Activated T-helper 2 cell treated with anti-CD3 and anti-CD28 coated beads, Interferon-gamma antibody, Interleukin-2, Interleukin-4, amounts not matched to agents 10 μg/mL and 5 μg/mL and 100 μg/mL, durations not matched to agents 14 hours and 24 hours and 36 hours (primary cell): ENCODE measurements at regions not wholly inside any gene's neighbourhood (a gene's known extent, or its start where the extent isn't known, plus 50 kb on each side); places are given as distances from the start of the nearest gene placed in this dataset.

Experiments
- DNase-seq: peaks from one replicate; pipeline ENCODE4 v3.0.0; 2021; ENCODE audit warnings: low spot score
- H3K27ac Mint-ChIP-seq: one replicate; pipeline ENCODE4 v1.8.0; 2021; ENCODE audit warnings: mixed read lengths
- H3K27me3 Mint-ChIP-seq: one replicate; pipeline ENCODE4 v1.8.0; 2021; ENCODE audit warnings: low read depth, mixed read lengths
- H3K36me3 Mint-ChIP-seq: one replicate; pipeline ENCODE4 v1.8.0; 2021; ENCODE audit warnings: low read depth, mixed read lengths
- H3K4me1 Mint-ChIP-seq: one replicate; pipeline ENCODE4 v1.8.0; 2021; ENCODE audit warnings: low read depth, mixed read lengths
- H3K4me3 Mint-ChIP-seq: one replicate; pipeline ENCODE4 v1.8.0; 2021; ENCODE audit warnings: low read depth, mild to moderate bottlenecking, moderate library complexity, mixed read lengths
- H3K9me3 Mint-ChIP-seq: one replicate; pipeline ENCODE4 v1.8.0; 2021; ENCODE audit warnings: mixed read lengths
- intact Hi-C: fragments of 100-400 bp; cut with micrococcal nuclease; formaldehyde crosslinking; loops from one replicate; pipeline ENCODE4 v1.15.1; 2023

DNA sequence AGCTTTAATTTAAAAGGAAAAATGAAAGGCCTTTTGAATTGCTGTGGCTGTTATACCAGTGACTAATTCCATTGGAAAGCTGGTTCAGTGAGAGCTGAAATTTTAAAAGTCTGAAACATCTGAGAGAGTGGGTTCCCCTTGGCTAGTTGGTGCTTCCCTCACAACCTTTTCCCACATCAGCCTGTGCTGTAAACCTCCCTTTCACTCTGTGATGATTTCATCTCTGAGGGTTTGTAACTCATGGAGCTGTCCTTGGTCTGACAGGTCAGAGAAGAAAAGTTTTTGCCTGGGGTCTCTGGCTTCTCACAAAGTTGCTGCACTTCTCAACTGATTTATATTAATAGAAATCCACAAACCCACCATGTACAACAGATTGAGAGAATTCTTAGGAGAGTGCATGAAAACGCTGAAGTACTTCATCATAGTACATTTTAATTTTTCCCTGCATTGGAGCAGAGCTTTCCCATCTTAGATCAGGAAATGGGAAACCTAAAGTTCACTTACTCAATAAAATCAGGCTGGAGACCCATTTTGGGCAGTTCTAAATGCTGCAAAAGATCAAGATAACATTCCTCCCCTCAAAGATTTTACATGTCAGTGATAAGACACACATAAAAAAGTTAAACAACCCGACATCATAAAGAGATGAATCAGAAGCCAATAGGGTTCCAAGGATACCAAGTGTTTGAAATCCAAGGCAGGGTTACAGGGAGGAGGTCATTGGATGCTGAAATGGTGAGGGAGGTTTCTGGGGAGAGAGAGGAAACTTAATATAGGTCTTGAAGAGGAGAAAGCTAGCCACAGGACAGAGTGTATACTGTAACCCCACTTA lies 157.0 kb upstream of the MKLN1 start:
- H3K4me1 Mint-ChIP-seq: no peaks in the 10 kb centered on the region
- no peak for DNase-seq
- peaks cover 15% of the 10 kb centered on the region for H3K27me3 Mint-ChIP-seq
- intact Hi-C loops: no loop called here
- no peaks in the 10 kb centered on the region for H3K9me3 Mint-ChIP-seq
- H3K36me3 Mint-ChIP-seq: no peaks in the 10 kb centered on the region
- H3K4me3 Mint-ChIP-seq: no peak overlapping the region
- no peak overlapping the region for H3K27ac Mint-ChIP-seq

GRCh38 chr7:131173145-131173890 lies 154.4 kb upstream of the MKLN1 start:
- Mint-ChIP-seq H3K9me3 (no peaks in the 10 kb centered on the region), H3K36me3 (no peaks in the 10 kb centered on the region), H3K27ac (no peak overlapping the region), H3K4me1 (no peaks in the 10 kb centered on the region), H3K27me3 (peaks cover 15% of the 10 kb centered on the region), H3K4me3 (no peak overlapping the region)
- no peak for DNase-seq
- intact Hi-C loops: no loop called here

GRCh38 chr7:131174391-131174790 lies 153.3 kb upstream of the MKLN1 start:
- no peaks in the 10 kb centered on the region for H3K36me3 Mint-ChIP-seq
- no peak overlapping the region for H3K27ac Mint-ChIP-seq
- no peaks in the 10 kb centered on the region for H3K9me3 Mint-ChIP-seq
- no peaks in the 10 kb centered on the region for H3K4me1 Mint-ChIP-seq
- H3K27me3 Mint-ChIP-seq: peaks cover 15% of the 10 kb centered on the region
- intact Hi-C loops: no loop called here
- H3K4me3 Mint-ChIP-seq: no peak overlapping the region
- DNase-seq: no peak

DNA sequence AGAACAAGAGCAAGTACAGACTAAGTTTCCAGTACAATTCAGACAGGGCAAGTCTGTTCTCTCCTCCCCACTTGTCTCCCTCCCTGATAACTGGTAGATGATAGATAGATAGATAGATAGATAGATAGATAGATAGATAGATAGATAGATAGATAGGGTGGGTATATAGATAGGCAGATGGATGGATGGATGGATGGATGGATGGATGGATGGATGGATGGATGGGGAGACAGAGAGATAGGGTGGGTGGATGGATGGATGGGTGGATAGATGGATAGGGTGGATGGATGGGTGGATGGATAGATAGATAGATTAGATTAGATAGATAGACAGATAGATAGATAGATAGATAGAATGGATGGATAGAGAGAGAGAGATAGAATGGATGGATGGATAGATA lies 152.8 kb upstream of the MKLN1 start:
- Mint-ChIP-seq H3K27ac (no peak overlapping the region), H3K4me3 (no peak overlapping the region), H3K36me3 (no peaks in the 10 kb centered on the region), H3K27me3 (peaks cover 14% of the 10 kb centered on the region), H3K9me3 (no peaks in the 10 kb centered on the region), H3K4me1 (no peaks in the 10 kb centered on the region)
- intact Hi-C loops: no loop called here
- no peak for DNase-seq

DNA sequence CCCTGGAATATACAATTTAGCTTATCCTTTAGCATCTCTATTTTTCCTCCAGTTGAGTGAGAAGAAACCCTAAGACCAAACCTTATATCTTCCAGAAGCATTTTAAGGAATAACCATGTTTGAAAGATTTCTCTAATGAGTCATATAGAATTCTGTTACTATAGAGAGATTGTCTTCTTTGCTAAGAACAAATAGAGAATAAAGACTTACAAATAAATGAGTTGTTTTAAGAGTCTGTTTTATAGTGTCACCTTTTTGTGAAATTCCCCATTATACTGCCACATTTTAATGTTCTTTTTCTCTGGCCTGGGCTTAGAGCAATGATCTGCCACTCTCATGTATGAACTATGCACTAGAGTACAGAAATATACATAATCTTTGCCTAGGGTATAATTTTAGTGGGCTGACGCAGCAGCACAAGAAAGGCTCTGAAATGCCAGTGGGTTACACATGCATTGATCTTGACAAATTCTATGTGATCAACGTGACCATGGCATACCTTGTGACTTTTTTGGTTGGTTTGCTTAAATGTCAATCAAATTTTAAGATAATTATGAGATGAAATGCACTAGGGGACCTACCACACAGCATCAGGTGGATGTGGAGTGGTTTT lies 145.1 kb upstream of the MKLN1 start:
- intact Hi-C loops: loop anchor here (10.0 kb wide), 1 partner anchor 322 kb away; no protein-coding TSS in a partner anchor

GRCh38 chr7:131183072-131183471 lies 144.6 kb upstream of the MKLN1 start:
- H3K27ac Mint-ChIP-seq: no peak overlapping the region
- H3K36me3 Mint-ChIP-seq: peaks cover under 1% of the 10 kb centered on the region
- H3K4me1 Mint-ChIP-seq: peaks cover 33% of the 10 kb centered on the region
- no peak overlapping the region for H3K4me3 Mint-ChIP-seq
- DNase-seq: no peak
- H3K27me3 Mint-ChIP-seq: no peaks in the 10 kb centered on the region
- peaks cover under 1% of the 10 kb centered on the region for H3K9me3 Mint-ChIP-seq
- intact Hi-C loops: loop anchor here (10.0 kb wide), 1 partner anchor 322 kb away; no protein-coding TSS in a partner anchor

More for the DNA sequence above, 145.1 kb upstream of the MKLN1 start:
- H3K27me3 Mint-ChIP-seq: no peaks in the 10 kb centered on the region
- no peaks in the 10 kb centered on the region for H3K36me3 Mint-ChIP-seq
- H3K4me1 Mint-ChIP-seq: peaks cover 28% of the 10 kb centered on the region
- no peak for DNase-seq
- H3K27ac Mint-ChIP-seq: no peak overlapping the region
- H3K9me3 Mint-ChIP-seq: no peaks in the 10 kb centered on the region
- H3K4me3 Mint-ChIP-seq: no peak overlapping the region

GRCh38 chr7:131183611-131184119 lies 144.0 kb upstream of the MKLN1 start:
- H3K4me1 Mint-ChIP-seq: peaks cover 39% of the 10 kb centered on the region
- H3K27ac Mint-ChIP-seq: peak overlapping the region; percentile 54
- H3K4me3 Mint-ChIP-seq: no peak overlapping the region
- H3K9me3 Mint-ChIP-seq: peaks cover 4% of the 10 kb centered on the region
- H3K27me3 Mint-ChIP-seq: no peaks in the 10 kb centered on the region
- H3K36me3 Mint-ChIP-seq: peaks cover 4% of the 10 kb centered on the region
- DNase-seq: no peak
- intact Hi-C loops: loop anchor here (10.0 kb wide), 1 partner anchor 321 kb away; no protein-coding TSS in a partner anchor

- Mint-ChIP-seq H3K27me3 (no peaks in the 10 kb centered on the region), H3K27ac (peak overlapping the region; percentile 1), H3K9me3 (peaks cover 4% of the 10 kb centered on the region), H3K4me1 (peaks cover 69% of the 10 kb centered on the region), H3K4me3 (no peak overlapping the region), H3K36me3 (peaks cover 6% of the 10 kb centered on the region)
- intact Hi-C loops: loop anchor here (5.0 to 10.0 kb wide), 3 partner anchors 195 to 318 kb away; no protein-coding TSS in a partner anchor
- DNase-seq: no peak
Measured at GRCh38 chr7:131186816-131187215, 140.9 kb upstream of the MKLN1 start.

DNA sequence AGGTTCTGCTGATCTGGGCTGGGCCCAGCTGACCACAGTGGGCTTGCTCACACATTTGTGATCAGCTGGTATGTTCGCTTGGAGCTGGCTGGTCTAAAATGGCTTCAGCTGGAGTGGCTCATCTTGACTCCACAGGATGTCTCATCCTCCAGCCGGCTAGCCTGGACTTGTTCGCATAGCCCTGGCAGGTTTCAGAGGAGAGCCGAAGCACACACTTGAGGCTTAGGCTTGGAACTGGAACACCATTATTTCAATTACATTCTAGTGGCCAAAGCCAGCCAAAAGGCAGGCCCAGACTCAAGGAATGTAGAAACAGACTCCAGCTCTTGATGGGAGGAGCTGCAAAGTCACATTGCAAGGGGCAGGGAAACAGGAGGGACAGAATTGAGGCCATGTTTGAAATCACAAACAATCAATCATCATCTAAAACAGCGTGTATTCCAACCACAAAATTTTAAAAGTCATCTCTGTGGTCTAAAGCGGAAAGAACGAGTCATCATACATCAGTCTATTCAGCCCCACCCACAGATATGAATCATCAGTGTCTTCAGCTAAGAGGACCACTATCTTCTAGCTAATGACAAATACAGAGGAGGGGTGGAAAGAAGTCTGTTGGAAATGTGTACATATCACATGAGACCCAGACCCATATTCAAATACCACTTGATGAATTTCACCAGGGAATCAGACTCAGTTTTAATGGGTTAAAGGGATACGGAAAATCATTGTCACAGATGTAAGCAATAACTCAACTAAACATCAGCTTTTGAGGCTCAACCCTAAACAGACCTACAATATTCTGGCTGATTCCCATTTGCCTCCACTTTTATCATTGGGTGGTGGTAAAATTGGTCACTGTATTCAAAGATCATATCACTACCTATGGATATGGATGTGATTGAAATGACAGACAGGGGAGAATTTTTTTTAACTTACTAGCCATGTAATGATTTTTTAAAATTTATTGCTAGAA lies 139.0 kb upstream of the MKLN1 start:
- Mint-ChIP-seq H3K27ac (peak overlapping the region; percentile 89), H3K36me3 (peaks cover 6% of the 10 kb centered on the region), H3K4me1 (peaks cover 59% of the 10 kb centered on the region), H3K4me3 (peak overlapping the region; percentile 42), H3K9me3 (peaks cover 4% of the 10 kb centered on the region), H3K27me3 (no peaks in the 10 kb centered on the region)
- intact Hi-C loops: loop anchor here (1.0 to 10.0 kb wide), 9 partner anchors 43 to 540 kb away; partner anchors contain the start of gene MKLN1
- peak; percentile 56 for DNase-seq

- Mint-ChIP-seq H3K27me3 (no peaks in the 10 kb centered on the region), H3K36me3 (peaks cover 6% of the 10 kb centered on the region), H3K27ac (peak overlapping the region; percentile 18), H3K9me3 (peaks cover 4% of the 10 kb centered on the region), H3K4me3 (peak overlapping the region; percentile 19), H3K4me1 (peaks cover 50% of the 10 kb centered on the region)
- DNase-seq: no peak
- intact Hi-C loops: loop anchor here (1.0 to 10.0 kb wide), 5 partner anchors 81 to 541 kb away; no protein-coding TSS in a partner anchor
Measured at GRCh38 chr7:131189488-131189887, 138.2 kb upstream of the MKLN1 start.

DNA sequence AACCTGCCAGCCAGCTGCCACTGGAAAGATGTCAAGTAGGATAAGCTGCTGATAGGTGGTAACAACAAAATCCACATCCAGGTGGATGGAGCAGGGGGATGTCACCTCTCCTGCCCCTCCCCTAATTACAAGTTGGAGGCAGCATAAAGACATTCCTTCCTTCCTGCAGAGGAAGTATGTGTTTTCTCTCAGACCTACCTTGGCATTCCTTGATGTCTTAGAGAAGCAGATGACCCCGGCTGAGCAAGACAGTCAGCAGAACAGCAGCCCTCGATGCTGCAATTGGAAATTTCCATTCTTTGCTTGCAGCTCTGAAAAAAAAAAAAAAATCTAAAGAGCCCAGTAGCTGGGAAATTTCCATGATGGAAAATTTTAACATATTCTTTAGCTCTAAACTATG lies 137.5 kb upstream of the MKLN1 start:
- H3K9me3 Mint-ChIP-seq: peaks cover 4% of the 10 kb centered on the region
- peaks cover 49% of the 10 kb centered on the region for H3K4me1 Mint-ChIP-seq
- no peak overlapping the region for H3K27ac Mint-ChIP-seq
- no peaks in the 10 kb centered on the region for H3K27me3 Mint-ChIP-seq
- peaks cover 6% of the 10 kb centered on the region for H3K36me3 Mint-ChIP-seq
- no peak overlapping the region for H3K4me3 Mint-ChIP-seq
- DNase-seq: no peak
- intact Hi-C loops: no loop called here
